C4-2B (cell line): ENCODE measurements at regions not wholly inside any gene's neighbourhood (a gene's known extent, or its start where the extent isn't known, plus 50 kb on each side); places are given as distances from the start of the nearest gene placed in this dataset.

Experiments
- H3K27ac ChIP-seq: fragments of 450-650 bp; 2 replicates; pipeline ENCODE4 v1.5.1; 2017
- CTCF ChIP-seq: fragments of 450-650 bp; conservative IDR thresholded peaks from 2 replicates; pipeline ENCODE4 v1.5.1; 2017; ENCODE audit warnings: mild to moderate bottlenecking
- ZFX ChIP-seq: fragments of 450-650 bp; IDR thresholded peaks from 2 replicates; pipeline ENCODE4 v1.6.1; 2017

GRCh38 chr6:163804991-163805390 is 390.5 kb downstream of the QKI start:
- TF ChIP-seq ZFX (no peak), CTCF (no peak)

GRCh38 chr6:163802267-163802666 is 387.7 kb downstream of the QKI start:
- TF ChIP-seq ZFX (no peak), CTCF (no peak)
- no peak overlapping the region for H3K27ac ChIP-seq

More at GRCh38 chr6:163804991-163805390, 390.5 kb downstream of the QKI start:
- H3K27ac ChIP-seq: no peak overlapping the region

- TF ChIP-seq ZFX (no peak), CTCF (no peak)
- H3K27ac ChIP-seq: no peak overlapping the region
Observed at GRCh38 chr6:163797296-163797845, 382.9 kb downstream of the QKI start.

- TF ChIP-seq CTCF (no peak), ZFX (no peak)
- H3K27ac ChIP-seq: no peak overlapping the region
Observed at GRCh38 chr6:163793011-163793983, 378.8 kb downstream of the QKI start.

- no peak overlapping the region for H3K27ac ChIP-seq
- TF ChIP-seq CTCF (no peak), ZFX (no peak)
Observed at GRCh38 chr6:163790266-163790840, 375.8 kb downstream of the QKI start.

- TF ChIP-seq ZFX: no peak
- TF ChIP-seq CTCF: no peak
- H3K27ac ChIP-seq: no peak overlapping the region
Observed at GRCh38 chr6:163789199-163789810, 374.8 kb downstream of the QKI start.
